ENCODE measurements at regions not wholly inside any gene's neighbourhood (a gene's known extent, or its start where the extent isn't known, plus 50 kb on each side); places are given as distances from the start of the nearest gene placed in this dataset.

DNA sequence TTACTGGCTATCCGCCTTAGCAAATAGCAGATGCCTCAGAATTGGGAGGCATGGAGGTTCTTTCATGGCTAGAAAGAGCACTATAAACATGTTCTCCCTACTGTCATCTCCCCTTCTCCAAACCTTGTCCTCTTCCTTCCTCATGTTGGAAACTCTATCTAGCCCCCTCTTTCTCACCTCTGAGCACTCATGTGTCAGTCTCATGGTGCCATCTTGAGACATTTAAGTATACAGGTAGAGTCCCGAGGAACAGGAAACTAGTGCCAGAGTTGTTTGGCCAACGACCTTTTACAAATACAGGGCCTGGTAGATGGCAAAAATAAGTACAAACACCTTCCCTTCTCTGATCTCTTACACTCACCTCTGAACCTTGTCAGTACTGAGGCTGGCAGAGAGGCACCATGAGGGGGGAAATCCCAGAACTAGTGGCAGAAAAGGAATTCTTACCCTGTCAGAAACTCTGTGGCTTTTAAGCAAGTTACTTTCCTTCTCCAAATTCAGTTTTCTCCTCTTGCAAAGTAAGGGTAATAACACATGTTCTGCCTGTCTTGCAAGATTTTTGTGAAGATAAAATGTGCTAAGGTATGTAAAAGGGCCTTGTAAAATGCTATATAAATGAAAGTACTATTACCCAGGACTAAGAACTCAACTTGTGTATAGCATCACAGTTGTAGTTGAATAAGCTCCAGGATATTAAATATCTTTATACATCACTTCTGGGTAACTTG, 94.1 kb upstream of the SNX2 start:
- TF ChIP-seq, protein P1, sequence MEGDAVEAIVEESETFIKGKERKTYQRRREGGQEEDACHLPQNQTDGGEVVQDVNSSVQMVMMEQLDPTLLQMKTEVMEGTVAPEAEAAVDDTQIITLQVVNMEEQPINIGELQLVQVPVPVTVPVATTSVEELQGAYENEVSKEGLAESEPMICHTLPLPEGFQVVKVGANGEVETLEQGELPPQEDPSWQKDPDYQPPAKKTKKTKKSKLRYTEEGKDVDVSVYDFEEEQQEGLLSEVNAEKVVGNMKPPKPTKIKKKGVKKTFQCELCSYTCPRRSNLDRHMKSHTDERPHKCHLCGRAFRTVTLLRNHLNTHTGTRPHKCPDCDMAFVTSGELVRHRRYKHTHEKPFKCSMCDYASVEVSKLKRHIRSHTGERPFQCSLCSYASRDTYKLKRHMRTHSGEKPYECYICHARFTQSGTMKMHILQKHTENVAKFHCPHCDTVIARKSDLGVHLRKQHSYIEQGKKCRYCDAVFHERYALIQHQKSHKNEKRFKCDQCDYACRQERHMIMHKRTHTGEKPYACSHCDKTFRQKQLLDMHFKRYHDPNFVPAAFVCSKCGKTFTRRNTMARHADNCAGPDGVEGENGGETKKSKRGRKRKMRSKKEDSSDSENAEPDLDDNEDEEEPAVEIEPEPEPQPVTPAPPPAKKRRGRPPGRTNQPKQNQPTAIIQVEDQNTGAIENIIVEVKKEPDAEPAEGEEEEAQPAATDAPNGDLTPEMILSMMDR (IDR thresholded peaks at IDR 0.05; ENCODE audit: poor library complexity, severe bottlenecking) = no peak
- TF ChIP-seq POLR2AphosphoS5 (IDR thresholded peaks at IDR 0.05) = no peak
- no peak for TF ChIP-seq EZH2 (IDR thresholded peaks at IDR 0.05; ENCODE audit: borderline replicate concordance, insufficient read depth, low read length, poor library complexity, severe bottlenecking)
- TF ChIP-seq EP300 (conservative IDR thresholded peaks at IDR 0.05; ENCODE audit: poor library complexity, severe bottlenecking) = no peak
- TF ChIP-seq, protein P2, sequence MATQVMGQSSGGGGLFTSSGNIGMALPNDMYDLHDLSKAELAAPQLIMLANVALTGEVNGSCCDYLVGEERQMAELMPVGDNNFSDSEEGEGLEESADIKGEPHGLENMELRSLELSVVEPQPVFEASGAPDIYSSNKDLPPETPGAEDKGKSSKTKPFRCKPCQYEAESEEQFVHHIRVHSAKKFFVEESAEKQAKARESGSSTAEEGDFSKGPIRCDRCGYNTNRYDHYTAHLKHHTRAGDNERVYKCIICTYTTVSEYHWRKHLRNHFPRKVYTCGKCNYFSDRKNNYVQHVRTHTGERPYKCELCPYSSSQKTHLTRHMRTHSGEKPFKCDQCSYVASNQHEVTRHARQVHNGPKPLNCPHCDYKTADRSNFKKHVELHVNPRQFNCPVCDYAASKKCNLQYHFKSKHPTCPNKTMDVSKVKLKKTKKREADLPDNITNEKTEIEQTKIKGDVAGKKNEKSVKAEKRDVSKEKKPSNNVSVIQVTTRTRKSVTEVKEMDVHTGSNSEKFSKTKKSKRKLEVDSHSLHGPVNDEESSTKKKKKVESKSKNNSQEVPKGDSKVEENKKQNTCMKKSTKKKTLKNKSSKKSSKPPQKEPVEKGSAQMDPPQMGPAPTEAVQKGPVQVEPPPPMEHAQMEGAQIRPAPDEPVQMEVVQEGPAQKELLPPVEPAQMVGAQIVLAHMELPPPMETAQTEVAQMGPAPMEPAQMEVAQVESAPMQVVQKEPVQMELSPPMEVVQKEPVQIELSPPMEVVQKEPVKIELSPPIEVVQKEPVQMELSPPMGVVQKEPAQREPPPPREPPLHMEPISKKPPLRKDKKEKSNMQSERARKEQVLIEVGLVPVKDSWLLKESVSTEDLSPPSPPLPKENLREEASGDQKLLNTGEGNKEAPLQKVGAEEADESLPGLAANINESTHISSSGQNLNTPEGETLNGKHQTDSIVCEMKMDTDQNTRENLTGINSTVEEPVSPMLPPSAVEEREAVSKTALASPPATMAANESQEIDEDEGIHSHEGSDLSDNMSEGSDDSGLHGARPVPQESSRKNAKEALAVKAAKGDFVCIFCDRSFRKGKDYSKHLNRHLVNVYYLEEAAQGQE (IDR thresholded peaks at IDR 0.05; ENCODE audit: borderline replicate concordance) = no peak

All from neural cell (in vitro differentiated cells).